Activated CD4-positive, alpha-beta T cell treated with anti-CD3 and anti-CD28 coated beads, Interleukin-2, amount 50 U/mL, for 24 hours (primary cell): ENCODE measurements at regions not wholly inside any gene's neighbourhood (a gene's known extent, or its start where the extent isn't known, plus 50 kb on each side); places are given as distances from the start of the nearest gene placed in this dataset.

Experiments used
- DNase-seq, 2 donors: peaks; one replicate each; pipeline ENCODE4 v3.0.0-alpha.2; 2020; ENCODE audit warnings: low read depth in 1 of 2, low spot score in 1 of 2

- DNase-seq: no peak
These were observed 1218.8 kb upstream of the EPHA6 start for GRCh38 chr3:95595416-95596075.

GRCh38 chr3:95607926-95608325, 1206.5 kb upstream of the EPHA6 start:
- DNase-seq: no peak

- DNase-seq: no peak
These were observed 1205.0 kb upstream of the EPHA6 start for GRCh38 chr3:95609411-95609810.

GRCh38 chr3:95612611-95613010, 1201.8 kb upstream of the EPHA6 start:
- DNase-seq: no peak

GRCh38 chr3:95613993-95614392, 1200.4 kb upstream of the EPHA6 start:
- no peak for DNase-seq

GRCh38 chr3:95615592-95616310, 1198.6 kb upstream of the EPHA6 start:
- DNase-seq: no peak

- DNase-seq: no peak
These were observed 1188.3 kb upstream of the EPHA6 start for GRCh38 chr3:95626107-95626506.

- no peak for DNase-seq
These were observed 1187.1 kb upstream of the EPHA6 start for GRCh38 chr3:95627293-95627692.

GRCh38 chr3:95627697-95628096, 1186.7 kb upstream of the EPHA6 start:
- no peak for DNase-seq

GRCh38 chr3:95629802-95630201, 1184.6 kb upstream of the EPHA6 start:
- no peak for DNase-seq

GRCh38 chr3:95645291-95645690, 1169.1 kb upstream of the EPHA6 start:
- DNase-seq: no peak

- no peak for DNase-seq
These were observed 1159.6 kb upstream of the EPHA6 start for GRCh38 chr3:95654570-95655362.

GRCh38 chr3:95655363-95655986, 1158.9 kb upstream of the EPHA6 start:
- no peak for DNase-seq

- DNase-seq: no peak
These were observed 1143.6 kb upstream of the EPHA6 start for GRCh38 chr3:95670765-95671164.

- no peak for DNase-seq
These were observed 1141.2 kb upstream of the EPHA6 start for GRCh38 chr3:95673215-95673614.

GRCh38 chr3:95705786-95706418, 1108.5 kb upstream of the EPHA6 start:
- no peak for DNase-seq

GRCh38 chr3:95707268-95707667, 1107.1 kb upstream of the EPHA6 start:
- DNase-seq: no peak

- no peak for DNase-seq
These were observed 1103.7 kb upstream of the EPHA6 start for GRCh38 chr3:95710684-95711083.

GRCh38 chr3:95711789-95712188, 1102.6 kb upstream of the EPHA6 start:
- no peak for DNase-seq

GRCh38 chr3:95715128-95715527, 1099.3 kb upstream of the EPHA6 start:
- no peak for DNase-seq

- no peak for DNase-seq
These were observed 1097.3 kb upstream of the EPHA6 start for GRCh38 chr3:95717048-95717447.
